RWPE1 (cell line): ENCODE measurements at regions not wholly inside any gene's neighbourhood (a gene's known extent, or its start where the extent isn't known, plus 50 kb on each side); places are given as distances from the start of the nearest gene placed in this dataset.

Experiments
- CTCF ChIA-PET: fragments of 350-600 bp; sonication (Branson Sonifier 250); formaldehyde crosslinking; extraction: SDS; loops from one replicate; lab custom pipeline; 2021; lab: Yijun Ruan, JAX
- POLR2A ChIA-PET: fragments of 400-600 bp; formaldehyde crosslinking; extraction: SDS; loops from one replicate; lab custom pipeline; 2020; ENCODE audit warnings: antibody characterized with exemption; ENCODE audit not compliant: low non-redundant PET; lab: Yijun Ruan, JAX
- DNase-seq: peaks from one replicate; pipeline ENCODE4 v3.0.0; 2012; ENCODE audit warnings: low spot score
- H3K27ac ChIP-seq: fragments of 450-650 bp; 2 replicates; pipeline ENCODE4 v1.5.1; 2017
- TF ChIP-seq, protein P1 (sequence below): fragments of 450-650 bp; conservative IDR thresholded peaks from 2 replicates; pipeline ENCODE4 v1.5.1; 2017; ENCODE audit warnings: low read depth, mild to moderate bottlenecking

DNA sequence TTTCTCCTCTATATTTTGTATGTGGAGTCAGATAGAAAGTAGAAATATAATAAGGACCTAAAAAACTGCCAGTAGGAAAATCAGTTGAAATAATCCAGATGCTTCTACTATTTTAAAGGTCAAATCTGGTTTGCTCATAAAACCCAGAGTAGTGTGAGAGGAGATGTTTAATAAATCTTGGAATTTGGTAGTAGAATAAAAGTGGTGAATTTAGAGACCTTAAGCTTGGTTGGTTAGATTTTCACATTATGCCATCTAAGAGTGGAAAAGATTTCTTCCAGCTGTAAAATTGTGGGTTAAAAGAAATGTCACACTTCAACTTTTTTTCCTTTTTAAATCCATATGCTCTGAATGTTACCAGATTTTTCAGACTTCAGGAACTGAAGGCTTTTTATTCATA is 266.4 kb upstream of the GOLIM4 start:
- ChIA-PET CTCF (no interaction called here), POLR2A (no interaction called here)
- TF ChIP-seq, protein P1, sequence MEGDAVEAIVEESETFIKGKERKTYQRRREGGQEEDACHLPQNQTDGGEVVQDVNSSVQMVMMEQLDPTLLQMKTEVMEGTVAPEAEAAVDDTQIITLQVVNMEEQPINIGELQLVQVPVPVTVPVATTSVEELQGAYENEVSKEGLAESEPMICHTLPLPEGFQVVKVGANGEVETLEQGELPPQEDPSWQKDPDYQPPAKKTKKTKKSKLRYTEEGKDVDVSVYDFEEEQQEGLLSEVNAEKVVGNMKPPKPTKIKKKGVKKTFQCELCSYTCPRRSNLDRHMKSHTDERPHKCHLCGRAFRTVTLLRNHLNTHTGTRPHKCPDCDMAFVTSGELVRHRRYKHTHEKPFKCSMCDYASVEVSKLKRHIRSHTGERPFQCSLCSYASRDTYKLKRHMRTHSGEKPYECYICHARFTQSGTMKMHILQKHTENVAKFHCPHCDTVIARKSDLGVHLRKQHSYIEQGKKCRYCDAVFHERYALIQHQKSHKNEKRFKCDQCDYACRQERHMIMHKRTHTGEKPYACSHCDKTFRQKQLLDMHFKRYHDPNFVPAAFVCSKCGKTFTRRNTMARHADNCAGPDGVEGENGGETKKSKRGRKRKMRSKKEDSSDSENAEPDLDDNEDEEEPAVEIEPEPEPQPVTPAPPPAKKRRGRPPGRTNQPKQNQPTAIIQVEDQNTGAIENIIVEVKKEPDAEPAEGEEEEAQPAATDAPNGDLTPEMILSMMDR = no peak
- H3K27ac ChIP-seq = no peak overlapping the region
- no peak for DNase-seq

DNA sequence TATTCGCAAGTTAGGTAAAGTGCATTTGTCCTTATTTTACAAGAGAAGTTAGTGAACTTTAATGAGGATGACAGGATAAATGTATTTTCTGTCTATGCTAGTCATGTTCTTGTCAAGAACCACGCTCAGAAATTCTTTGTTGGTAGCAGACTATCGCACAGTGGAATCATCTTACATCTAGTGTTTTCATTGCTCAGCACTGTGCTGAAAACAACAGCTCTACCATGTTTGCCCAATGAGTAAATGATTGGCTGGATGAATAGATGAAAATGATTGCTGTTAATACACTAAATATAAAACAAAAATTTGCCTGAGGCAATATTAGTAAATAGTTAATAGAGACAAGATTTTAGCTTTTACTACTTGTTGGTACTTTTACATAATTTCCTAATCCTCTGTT is 265.3 kb upstream of the GOLIM4 start:
- TF ChIP-seq, protein P1 = no peak
- DNase-seq = no peak
- H3K27ac ChIP-seq = no peak overlapping the region
- ChIA-PET POLR2A (no interaction called here), CTCF (interaction anchor here (0.5 to 0.6 kb wide), 2 partner anchors 21 to 681 kb away, joined by 3 to 4 read pairs; no protein-coding TSS in a partner anchor)

DNA sequence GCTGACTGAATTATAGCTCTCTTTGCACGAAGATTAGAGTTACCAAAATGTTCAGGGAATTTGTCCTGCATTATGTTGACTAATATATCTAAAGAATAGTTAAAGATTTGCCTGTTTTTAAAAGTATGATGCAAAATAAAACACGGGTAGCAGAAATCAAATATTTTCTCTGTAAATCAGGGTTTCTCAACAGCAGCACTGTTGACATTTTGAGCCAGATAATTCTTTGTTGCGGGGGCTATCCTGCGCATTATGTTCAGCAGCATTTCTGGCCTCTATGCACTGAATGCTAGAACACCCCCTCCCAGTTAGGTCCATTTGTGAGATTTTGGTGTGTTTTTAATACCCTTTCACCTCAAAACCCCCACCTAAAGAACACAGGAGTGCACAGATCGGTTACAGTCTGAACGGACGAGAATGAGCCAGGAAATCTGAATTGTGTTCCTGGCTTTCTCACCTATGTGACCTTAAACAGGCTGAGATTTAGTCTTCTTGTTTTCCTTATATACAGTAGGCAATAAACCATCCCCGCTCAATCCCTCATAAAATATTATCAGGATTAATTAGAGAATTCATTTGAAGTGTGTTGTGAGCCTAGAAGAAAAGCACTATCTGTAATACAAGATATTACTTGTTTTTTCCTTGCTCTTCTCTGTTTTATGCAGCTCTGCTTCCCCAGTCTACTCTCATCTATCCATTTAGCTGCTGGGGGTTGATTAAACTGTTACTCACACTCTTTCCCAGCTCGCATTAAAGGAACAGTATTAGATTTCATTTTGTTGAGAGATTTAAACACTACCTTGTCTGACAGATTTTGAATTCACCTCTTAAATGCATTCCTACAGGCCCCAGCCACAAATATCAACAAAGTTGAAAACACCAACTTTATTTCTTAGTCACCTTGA is 247.5 kb upstream of the GOLIM4 start:
- no peak overlapping the region for H3K27ac ChIP-seq
- ChIA-PET POLR2A (no interaction called here), CTCF (interaction anchor here (0.7 kb wide), 1 partner anchor 522 kb away, joined by 6 read pairs; no protein-coding TSS in a partner anchor)
- DNase-seq = no peak
- TF ChIP-seq, protein P1 = no peak

DNA sequence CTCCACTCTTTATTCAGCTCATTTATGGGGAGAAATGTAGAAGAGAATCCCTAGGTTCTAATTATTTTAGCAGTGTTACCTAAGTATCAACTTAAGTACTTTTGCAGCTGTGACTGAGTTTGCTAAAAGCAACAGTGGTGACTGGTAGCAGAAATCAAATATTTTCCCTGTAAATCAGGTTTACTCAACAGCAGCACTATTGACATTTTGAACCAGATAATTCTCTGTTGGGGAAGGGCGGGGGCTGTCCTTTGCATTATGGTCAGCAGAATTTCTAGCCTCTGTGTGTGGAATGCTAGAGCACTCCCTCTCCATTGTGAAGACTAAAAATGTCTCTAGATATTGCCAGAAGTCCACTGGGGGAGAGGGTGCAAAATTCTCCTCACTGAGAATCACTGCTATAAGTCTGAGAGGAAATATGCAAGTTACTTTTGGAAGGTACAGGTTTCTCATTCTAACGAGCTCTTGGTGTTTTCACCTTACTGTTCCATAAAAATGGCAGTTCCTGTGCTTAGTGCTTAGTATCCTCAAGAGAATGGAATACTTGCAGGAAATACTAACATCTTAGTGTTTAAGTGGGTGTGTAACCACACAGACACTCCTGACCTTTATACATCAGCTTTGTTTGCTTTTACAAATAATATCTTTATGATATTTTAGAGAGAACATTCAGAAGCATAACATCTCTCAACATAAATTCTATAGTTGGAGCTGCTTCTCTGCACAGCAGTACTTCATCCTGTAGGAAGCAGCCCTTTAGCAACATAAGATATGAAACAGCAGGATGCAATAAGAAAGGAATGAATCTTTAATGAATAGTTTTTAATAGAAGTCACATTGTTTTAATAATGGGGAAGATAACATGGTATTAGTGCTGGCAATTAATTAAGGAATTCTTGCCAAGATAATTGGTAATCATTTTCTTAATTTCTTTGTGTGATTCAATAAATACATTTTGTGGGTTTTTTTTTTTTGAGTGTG is 246.5 kb upstream of the GOLIM4 start:
- CTCF ChIA-PET = no interaction called here
- TF ChIP-seq, protein P1 = no peak
- POLR2A ChIA-PET = no interaction called here
- no peak for DNase-seq
- no peak overlapping the region for H3K27ac ChIP-seq

DNA sequence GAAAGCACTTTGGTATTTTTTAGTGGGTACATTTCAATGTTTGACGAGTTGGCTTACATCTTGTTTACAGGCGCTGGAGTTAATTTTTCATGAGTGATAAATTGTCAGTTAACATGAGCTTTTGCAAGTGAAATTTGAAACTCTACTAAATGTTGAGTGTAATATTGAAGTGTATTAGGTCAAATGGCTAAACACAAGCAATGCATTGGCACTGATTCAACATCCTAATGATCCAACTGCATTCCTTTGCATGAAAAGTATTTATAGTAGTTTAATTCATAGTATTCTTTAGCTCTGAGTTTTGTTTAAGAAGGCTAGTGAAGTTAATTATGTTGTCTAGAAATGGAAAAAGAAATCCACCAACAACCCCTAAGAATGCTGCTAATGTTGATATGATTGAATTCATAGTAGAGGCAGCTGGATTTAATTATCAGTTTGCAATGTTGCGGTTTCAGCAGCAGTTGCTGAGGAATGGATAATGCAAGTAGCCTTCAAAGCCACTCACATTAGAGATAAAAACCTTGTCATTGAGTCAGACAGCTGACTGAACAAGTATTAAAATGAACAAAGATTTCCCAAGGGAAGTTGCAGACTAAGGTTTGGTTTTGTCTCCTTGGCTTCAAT is 245.6 kb upstream of the GOLIM4 start:
- ChIA-PET CTCF (interaction anchor here (0.7 kb wide), 1 partner anchor 56 kb away, joined by 3 read pairs; no protein-coding TSS in a partner anchor), POLR2A (no interaction called here)
- TF ChIP-seq, protein P1 = no peak
- DNase-seq = no peak
- no peak overlapping the region for H3K27ac ChIP-seq

DNA sequence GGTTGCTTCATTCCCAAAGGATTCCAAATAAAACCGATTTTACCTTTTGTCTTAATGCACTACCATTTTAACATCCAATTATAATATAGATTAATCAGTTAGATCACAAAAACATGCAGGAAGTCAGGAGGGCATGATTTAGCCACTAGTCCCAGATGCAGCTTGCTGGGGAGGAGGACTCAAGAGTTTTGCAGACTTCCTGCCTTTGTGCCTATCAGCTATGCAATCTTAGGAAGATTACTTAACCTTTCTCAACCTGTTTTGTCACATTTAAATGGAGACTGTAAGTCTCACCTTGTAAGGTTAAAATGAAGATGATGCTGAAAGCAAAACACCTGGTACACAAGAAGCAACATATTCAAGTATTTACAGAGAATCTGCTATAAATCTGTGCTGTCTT is 242.4 kb upstream of the GOLIM4 start:
- ChIA-PET CTCF (interaction anchor here (0.6 kb wide), 1 partner anchor 127 kb away, joined by 4 read pairs; no protein-coding TSS in a partner anchor), POLR2A (no interaction called here)
- H3K27ac ChIP-seq = no peak overlapping the region
- DNase-seq = no peak
- TF ChIP-seq, protein P1 = no peak
